Activated gamma-delta T cell treated with anti-CD3 and anti-CD28 coated beads, Interleukin-2, amount 50 U/mL, for 16 hours (primary cell): ENCODE measurements at regions not wholly inside any gene's neighbourhood (a gene's known extent, or its start where the extent isn't known, plus 50 kb on each side); places are given as distances from the start of the nearest gene placed in this dataset.

Experiments used
- DNase-seq: peaks from one replicate; pipeline ENCODE4 v3.0.0-alpha.2; 2020; ENCODE audit warnings: low read depth

- no peak for DNase-seq
These were observed 603.7 kb upstream of the CFAP20DC start for GRCh38 chr3:59653405-59654122.

GRCh38 chr3:59644479-59645402, 594.9 kb upstream of the CFAP20DC start:
- DNase-seq = no peak

DNA sequence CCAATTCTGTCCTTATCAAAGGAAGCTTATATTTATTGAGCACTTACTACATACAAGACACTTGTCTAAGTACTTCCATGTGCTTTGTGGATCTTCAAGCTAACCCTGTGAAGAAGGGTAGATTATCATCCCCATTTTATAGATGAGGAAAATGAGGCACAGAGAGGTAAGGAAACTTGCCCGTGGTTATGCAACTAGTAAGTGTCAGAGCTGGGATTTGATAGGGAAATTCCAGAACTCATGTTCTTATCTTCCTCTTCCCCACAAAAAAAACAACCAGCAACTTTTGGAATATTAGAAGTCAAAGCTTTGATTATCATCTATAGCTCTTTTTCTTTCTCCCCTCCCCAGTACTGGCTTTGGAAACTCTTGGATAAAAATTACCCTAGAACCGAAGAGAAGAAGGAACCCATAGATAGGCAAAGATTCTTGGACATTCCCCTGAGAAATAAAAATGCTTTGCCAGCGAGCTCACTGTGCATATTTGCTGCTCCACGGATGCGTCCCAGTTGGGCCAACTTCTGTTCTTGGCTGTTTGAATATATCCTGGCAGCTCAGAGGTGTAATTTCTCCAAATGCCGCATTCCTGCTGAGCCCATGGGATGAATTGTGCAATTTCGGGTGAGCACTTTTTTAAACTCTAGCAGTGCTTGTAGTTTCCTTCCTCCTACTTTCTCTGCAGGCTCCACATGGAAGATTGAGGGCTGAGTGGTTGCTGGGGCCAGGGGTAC, 591.5 kb upstream of the CFAP20DC start:
- DNase-seq = no peak

- DNase-seq = no peak
These were observed 583.1 kb upstream of the CFAP20DC start for GRCh38 chr3:59632760-59633573.

DNA sequence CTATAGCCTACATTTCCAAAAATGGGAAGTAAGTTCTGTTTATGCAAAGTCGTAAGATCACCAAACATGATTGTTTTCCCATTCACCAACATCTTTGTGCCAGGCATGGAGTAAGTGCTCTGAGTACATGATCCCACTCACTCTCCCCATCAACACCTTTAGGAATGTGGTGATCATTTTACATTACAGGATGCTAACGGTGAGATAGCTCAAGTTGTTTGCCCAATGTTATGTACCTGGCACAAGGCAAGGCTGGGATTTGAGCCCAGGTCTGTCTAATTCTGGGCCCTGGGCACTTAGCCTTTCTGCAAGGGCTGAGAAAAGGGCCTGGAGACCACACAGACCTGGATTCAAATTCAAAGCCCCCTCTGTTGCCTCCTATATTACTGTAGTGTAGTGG, 581.7 kb upstream of the CFAP20DC start:
- no peak for DNase-seq

GRCh38 chr3:59621037-59621436, 571.2 kb upstream of the CFAP20DC start:
- DNase-seq = no peak

GRCh38 chr3:59620325-59620724, 570.5 kb upstream of the CFAP20DC start:
- DNase-seq = no peak

DNA sequence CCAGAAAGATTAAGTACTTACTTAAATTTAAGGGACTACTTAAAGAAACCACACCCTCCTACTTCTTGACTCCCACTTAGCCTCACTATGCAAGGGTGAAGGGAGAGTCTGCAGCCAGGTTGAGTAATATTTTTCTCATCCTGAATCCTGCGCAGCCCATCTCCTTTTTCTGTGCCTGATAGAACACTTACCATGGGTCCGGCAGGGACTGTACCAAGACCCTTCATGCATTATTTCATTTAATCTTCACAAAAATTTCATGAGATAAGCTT, 562.6 kb upstream of the CFAP20DC start:
- DNase-seq = no peak

GRCh38 chr3:59611649-59612443, 562.0 kb upstream of the CFAP20DC start:
- no peak for DNase-seq

GRCh38 chr3:59609657-59610348, 560.0 kb upstream of the CFAP20DC start:
- DNase-seq = no peak

GRCh38 chr3:59608356-59608755, 558.5 kb upstream of the CFAP20DC start:
- no peak for DNase-seq

DNA sequence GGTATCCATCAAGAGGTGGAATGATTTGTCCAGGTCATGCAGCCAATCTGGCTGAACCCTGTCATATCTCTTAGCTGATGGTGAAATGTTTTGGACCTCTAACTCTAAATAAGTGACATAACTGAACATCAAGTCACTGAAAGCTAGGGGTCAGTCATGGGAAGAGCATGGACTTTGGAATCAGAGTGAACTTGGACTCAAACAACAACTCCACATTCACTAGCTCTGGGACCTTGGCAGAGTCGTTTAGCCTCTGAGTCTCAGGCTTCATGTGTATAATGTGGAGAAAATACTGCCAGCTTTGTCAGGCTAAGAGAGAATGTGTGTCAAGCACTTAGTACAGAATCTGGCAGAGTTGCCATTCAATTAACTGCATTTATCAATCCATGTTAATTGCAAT, 557.8 kb upstream of the CFAP20DC start:
- DNase-seq = no peak

DNA sequence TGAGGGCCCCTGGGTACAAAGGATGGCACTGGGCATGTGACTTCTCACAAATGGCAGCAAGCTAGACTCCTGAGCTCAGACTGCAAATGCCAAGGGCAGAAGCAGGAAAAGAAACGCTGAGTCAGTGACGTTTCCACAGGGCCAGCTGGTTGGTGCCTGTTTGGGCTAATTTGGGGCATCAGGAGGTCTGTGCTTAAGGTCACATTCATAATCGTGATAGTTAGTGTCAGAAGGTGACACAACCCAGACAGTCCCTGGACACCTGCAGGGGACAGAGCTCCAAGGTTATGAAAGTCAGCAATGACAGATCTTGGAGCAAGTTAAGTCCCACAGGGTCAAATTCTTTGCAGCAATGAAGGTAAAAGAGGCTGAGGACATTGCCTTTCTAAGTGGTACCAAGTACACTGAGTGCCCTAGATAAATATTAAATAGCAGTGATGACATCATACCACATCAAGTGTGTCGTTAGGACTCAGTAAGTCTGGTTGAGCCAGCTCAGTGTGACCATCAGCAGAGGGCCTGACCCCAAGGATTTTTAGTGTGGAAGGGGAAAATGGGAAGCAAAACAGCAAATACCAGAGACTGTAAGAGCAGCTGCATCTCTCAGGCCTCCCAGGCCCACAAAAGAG, 556.9 kb upstream of the CFAP20DC start:
- DNase-seq = no peak

GRCh38 chr3:59605944-59606534, 556.2 kb upstream of the CFAP20DC start:
- DNase-seq = no peak

DNA sequence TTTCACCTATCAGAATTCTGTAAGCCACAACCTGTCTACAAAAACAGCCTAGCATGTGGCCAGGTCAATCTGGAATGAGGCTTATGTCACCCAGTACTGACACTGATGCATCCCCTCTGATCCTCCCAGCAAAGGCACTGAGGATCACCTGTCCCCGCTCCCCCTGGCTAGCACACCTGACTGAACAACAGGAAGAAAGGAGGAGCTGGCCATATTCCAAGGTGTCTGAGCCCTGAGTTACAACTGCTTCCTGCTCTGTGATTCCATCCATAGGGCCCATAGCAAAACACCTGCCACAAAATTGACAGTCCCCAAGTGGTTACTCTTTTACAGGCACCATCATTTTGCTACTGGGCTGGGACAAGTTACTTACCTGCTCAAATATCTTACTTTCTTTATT, 555.5 kb upstream of the CFAP20DC start:
- no peak for DNase-seq

DNA sequence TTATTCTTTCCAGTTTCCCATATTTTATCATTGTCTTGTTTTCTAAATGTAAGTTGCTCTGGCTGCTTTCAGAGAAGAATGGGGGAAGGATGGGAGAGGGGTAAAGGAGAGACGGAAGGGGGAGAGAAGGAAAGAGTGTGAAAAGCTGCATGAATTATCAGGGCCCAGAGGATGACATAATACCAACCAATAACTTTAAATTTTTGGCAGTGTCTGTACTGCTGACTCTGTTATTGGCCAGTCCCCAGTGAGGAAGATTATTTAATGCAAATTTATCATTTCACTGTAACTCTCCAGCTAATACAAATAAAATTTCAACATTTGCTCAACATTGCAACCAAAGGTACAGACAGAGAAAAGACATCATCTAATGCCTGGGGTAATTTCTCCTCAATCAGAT, 551.7 kb upstream of the CFAP20DC start:
- no peak for DNase-seq

DNA sequence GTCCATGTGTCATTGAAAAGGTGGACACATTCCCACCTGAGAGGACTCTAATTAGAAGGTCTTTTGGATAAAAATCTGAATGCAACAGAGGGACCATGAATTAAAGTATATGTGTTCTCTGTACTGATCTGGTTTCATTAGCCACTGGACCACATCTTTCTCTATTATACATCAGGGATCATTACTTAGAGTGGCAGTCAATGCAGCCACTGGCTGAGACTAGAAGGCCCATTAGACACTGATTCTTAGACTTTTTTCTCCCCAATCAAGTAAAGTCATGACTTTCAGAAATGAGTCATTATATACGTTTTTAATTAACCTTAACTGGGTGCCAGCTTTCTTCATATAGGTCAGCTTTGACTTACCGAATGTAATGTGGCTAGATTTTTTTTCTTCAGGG, 550.8 kb upstream of the CFAP20DC start:
- no peak for DNase-seq

GRCh38 chr3:59596741-59597140, 546.9 kb upstream of the CFAP20DC start:
- DNase-seq = no peak

GRCh38 chr3:59595830-59596229, 546.0 kb upstream of the CFAP20DC start:
- no peak for DNase-seq

GRCh38 chr3:59593380-59593779, 543.6 kb upstream of the CFAP20DC start:
- DNase-seq = no peak
